A549 (cell line): ENCODE measurements at regions not wholly inside any gene's neighbourhood (a gene's known extent, or its start where the extent isn't known, plus 50 kb on each side); places are given as distances from the start of the nearest gene placed in this dataset.

Experiments
- CHD4 ChIP-seq: fragments of 200-600 bp; sonication (generic); IDR thresholded peaks from 2 replicates; pipeline ENCODE4 v1.6.1; 2016; ENCODE audit warnings: antibody characterized with exemption, mild to moderate bottlenecking, borderline replicate concordance
- EHMT2 ChIP-seq: fragments of 200-600 bp; sonication (generic); IDR thresholded peaks from 2 replicates; pipeline ENCODE4 v1.6.1; 2016; ENCODE audit warnings: antibody characterized with exemption, low read depth, mild to moderate bottlenecking, moderate library complexity
- RARB ChIP-seq: fragments of 250-450 bp; sonication (Bioruptor Pico); IDR thresholded peaks from 2 replicates; pipeline ENCODE4 v1.8.0; 2021; ENCODE audit warnings: mild to moderate bottlenecking, moderate library complexity
- small RNA-seq, 6 experiments: library from RNA; depleted of rRNA; stranded (forward); fragments of <200 nt; gene quantifications; one replicate each; pipeline ENCODE3, GENCODE V24; 2012
- TF ChIP-seq, protein P1 (sequence below): fragments of 200-600 bp; sonication (generic); IDR thresholded peaks from 2 replicates; pipeline ENCODE4 v1.6.1; 2016; ENCODE audit warnings: antibody characterized with exemption, mild to moderate bottlenecking, moderate library complexity
- TF ChIP-seq, protein P2 (sequence below): fragments of >200 bp; sonication (Bioruptor Twin); formaldehyde crosslinking; IDR thresholded peaks from 3 replicates; pipeline ENCODE4 v1.6.1; 2016

DNA sequence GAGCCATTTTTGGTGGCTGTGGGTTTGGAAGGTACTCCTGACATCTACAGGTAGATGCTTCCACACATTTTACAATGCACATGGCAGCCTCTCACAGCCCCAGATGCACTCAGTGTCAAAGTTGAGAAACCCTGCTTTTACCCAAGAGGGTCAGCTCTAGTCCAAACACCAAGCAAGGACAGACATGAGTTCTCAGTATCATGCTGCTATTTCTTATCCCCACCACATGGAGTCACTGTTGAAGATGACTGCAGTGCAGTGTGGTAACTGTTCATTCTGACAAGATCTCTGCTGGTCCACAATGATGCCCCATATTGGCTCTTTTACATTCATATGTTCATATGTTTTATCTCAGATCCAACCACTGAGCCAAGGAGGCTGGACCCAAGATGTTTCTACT lies 50.5 kb upstream of the SALL1 start (continued):
- TF ChIP-seq, protein P1, sequence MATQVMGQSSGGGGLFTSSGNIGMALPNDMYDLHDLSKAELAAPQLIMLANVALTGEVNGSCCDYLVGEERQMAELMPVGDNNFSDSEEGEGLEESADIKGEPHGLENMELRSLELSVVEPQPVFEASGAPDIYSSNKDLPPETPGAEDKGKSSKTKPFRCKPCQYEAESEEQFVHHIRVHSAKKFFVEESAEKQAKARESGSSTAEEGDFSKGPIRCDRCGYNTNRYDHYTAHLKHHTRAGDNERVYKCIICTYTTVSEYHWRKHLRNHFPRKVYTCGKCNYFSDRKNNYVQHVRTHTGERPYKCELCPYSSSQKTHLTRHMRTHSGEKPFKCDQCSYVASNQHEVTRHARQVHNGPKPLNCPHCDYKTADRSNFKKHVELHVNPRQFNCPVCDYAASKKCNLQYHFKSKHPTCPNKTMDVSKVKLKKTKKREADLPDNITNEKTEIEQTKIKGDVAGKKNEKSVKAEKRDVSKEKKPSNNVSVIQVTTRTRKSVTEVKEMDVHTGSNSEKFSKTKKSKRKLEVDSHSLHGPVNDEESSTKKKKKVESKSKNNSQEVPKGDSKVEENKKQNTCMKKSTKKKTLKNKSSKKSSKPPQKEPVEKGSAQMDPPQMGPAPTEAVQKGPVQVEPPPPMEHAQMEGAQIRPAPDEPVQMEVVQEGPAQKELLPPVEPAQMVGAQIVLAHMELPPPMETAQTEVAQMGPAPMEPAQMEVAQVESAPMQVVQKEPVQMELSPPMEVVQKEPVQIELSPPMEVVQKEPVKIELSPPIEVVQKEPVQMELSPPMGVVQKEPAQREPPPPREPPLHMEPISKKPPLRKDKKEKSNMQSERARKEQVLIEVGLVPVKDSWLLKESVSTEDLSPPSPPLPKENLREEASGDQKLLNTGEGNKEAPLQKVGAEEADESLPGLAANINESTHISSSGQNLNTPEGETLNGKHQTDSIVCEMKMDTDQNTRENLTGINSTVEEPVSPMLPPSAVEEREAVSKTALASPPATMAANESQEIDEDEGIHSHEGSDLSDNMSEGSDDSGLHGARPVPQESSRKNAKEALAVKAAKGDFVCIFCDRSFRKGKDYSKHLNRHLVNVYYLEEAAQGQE = no peak
- TF ChIP-seq EHMT2 = no peak
- no peak for TF ChIP-seq RARB (CRISPR knock-in tag)
- TF ChIP-seq, protein P2, sequence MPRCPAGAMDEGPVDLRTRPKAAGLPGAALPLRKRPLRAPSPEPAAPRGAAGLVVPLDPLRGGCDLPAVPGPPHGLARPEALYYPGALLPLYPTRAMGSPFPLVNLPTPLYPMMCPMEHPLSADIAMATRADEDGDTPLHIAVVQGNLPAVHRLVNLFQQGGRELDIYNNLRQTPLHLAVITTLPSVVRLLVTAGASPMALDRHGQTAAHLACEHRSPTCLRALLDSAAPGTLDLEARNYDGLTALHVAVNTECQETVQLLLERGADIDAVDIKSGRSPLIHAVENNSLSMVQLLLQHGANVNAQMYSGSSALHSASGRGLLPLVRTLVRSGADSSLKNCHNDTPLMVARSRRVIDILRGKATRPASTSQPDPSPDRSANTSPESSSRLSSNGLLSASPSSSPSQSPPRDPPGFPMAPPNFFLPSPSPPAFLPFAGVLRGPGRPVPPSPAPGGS = no peak
- TF ChIP-seq CHD4 = no peak
- TF ChIP-seq, all 56 proteins: peak for 0

Small RNA genes in the stretch of these regions (small RNA-seq; reads per million reads assigned to genes)
- 0 reads per million in 6 experiments for gene AC137527.1
